DLD1 (cell line): ENCODE measurements at regions not wholly inside any gene's neighbourhood (a gene's known extent, or its start where the extent isn't known, plus 50 kb on each side); places are given as distances from the start of the nearest gene placed in this dataset.

Source experiments
- in situ Hi-C: cut with HindIII; loops from 2 replicates; pipeline ENCODE4 v1.10.0; 2017; ENCODE audit warnings: low sequenced_read_pairs

- in situ Hi-C loops = no loop called here
Measured at GRCh38 chr4:128410037-128410436, 122.4 kb upstream of the PGRMC2 start.

- in situ Hi-C loops = no loop called here
Measured at GRCh38 chr4:128403586-128403985, 116.0 kb upstream of the PGRMC2 start.

DNA sequence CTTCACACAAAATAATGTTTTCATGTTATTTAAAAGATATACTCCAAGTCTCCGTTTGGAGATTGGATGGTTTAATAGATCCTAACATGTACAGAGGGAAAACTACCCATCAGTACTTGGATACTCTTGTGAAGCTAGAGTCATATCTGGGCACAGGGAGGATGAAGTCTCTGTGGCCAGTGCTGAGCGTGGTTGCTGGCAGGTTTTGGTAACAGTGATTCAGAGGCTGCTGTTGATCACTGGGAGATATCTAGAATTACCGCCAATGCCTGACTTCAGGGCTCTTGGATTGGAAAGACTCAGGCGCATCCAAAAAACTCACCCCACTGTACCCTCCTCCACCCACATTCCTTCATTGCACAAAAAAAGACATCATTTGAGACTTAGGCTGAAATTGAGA lies 107.2 kb upstream of the PGRMC2 start:
- in situ Hi-C loops = no loop called here

DNA sequence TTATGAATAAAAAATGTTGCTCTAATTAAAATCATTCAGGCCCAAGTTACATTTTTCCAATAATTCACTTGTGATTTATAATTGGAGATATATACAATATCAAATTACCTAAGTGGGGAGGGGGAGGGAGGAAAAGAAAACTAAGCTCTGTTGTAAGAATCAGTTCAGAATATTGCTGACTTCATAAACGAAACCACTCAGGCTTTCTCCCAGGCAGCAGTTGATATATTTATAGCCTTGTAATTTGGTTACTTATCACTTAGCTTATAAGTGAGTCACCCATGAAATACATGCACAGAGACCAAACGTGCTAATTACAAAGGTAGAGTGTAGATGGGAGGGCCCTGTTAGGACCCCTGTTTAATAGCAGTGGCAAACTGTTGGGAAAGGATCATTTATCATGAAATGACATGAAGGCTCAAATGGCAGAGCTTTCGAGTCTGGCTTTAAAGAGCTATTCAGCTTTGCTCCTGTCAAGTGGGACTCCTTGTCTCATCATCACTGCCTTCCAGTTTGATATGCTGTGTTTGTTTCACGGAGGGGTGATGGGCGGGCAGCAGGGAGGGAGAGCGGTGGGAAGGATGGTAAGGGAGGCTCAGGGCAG lies 105.6 kb upstream of the PGRMC2 start:
- in situ Hi-C loops = no loop called here

DNA sequence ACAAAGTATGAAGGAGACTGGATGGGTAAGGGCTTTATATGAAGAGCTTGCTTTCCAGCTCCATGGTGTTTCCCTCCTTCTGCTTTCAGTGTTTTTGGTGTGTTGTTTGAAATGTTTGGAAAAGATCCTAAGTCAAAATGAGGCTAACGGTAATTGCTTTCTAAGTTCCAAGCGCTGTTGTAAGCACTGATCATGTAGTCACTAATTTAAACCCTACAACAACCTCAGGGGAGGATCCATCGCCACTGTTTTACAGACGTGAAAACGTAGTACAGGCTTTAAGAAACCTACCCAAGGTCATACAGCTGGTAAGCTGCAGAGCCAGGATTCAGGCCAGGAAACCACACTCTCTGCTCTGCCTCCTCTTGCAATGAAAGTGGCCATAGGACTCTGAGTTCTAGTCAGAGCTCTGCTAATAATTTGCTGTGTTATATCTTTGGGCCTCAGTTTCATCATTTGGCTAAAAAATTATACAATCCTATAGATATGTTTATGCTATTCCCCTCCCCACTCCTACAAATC lies 102.9 kb upstream of the PGRMC2 start:
- in situ Hi-C loops = no loop called here

GRCh38 chr4:128388796-128389195 lies 101.2 kb upstream of the PGRMC2 start:
- in situ Hi-C loops = no loop called here

DNA sequence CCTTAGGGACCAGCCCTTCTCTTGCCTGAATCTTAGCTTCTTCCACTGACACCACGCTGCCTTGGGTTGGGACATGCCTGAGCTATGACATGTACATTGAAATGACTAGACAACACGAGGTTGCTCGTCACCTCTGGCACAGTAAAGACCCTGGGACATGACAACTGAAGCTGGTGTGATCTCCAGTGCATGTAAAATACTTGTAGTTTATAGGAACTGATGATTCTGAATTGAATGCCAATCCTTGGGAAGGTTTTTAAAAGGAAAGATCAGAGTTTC lies 100.7 kb upstream of the PGRMC2 start:
- in situ Hi-C loops = no loop called here

DNA sequence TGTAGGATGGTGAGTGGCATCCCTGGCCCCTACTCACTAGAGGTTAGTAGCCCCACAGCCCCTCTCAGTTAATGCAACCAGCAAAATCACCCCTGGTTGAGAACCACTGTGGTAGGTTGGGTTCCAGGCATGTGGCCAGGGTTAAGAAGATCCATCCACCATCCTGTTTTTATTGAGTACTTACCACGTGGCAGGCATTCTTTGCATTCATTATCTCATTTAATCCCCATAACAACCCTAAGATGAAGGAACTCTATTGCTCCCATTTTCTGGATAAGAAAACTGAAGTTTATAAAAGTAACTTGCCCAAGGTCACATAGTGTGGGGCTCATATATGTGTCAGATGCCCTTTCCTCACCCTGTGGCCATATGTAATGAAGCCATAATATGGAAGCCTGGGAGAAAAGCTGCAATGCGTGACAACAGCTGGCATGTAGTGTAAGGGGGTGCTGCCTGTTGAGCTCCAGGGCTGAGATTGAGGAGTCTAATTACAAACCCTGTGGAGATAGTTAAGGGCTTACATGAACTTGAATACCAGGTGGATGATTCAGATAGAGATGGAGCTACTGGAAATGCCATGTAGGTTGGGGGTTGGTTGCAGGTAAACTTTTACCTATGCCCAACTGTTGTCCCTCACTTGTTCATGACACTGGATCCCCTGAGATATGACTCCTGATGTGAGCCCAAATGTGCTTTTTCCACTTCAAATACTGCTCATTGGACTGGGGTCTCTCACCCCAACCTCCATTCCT lies 100.2 kb upstream of the PGRMC2 start:
- in situ Hi-C loops = no loop called here

GRCh38 chr4:128386761-128387599 lies 99.4 kb upstream of the PGRMC2 start:
- in situ Hi-C loops = no loop called here

GRCh38 chr4:128385683-128386304 lies 98.2 kb upstream of the PGRMC2 start:
- in situ Hi-C loops = no loop called here

DNA sequence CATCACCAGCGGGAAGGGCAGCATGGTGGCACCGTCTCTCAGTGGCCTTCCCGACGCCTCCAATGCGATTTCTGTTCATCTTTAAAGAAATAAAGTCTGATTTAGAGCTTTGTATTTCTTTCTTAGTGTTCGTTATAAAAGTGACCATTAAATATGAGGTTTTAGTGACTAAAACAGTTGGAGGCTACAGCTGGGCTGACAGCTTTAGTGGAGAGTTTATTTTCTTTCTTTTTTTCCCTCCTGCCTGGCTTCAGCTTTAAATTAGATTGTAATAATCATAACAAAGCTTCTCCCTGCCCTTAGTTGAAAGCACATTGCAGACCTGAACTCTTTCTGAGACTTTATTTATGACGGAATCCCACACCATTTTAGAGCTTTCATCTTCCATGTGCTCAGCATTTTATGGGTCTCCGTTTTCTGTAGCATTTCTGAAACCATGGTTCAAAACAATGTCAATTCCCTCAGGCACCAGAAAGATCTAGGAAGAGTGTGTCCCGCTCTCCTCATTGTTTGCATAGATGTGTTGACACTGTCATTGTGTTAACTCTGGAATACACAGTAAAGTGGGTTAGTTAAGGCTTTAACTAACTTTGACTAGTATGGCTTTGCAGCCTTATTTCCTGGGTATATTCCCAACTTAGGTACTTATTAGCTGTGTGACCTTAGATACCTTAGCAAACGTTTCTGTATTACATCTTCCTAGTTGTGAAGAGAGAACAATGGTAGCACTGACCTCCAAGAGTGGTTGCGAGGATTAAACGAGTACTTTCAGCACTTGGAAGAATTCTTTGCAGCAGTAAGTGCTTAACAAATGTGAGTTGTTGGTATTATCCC lies 97.4 kb upstream of the PGRMC2 start:
- in situ Hi-C loops = no loop called here

- in situ Hi-C loops = no loop called here
Measured at GRCh38 chr4:128384091-128384520, 96.5 kb upstream of the PGRMC2 start.

- in situ Hi-C loops = no loop called here
Measured at GRCh38 chr4:128381748-128382559, 94.3 kb upstream of the PGRMC2 start.

DNA sequence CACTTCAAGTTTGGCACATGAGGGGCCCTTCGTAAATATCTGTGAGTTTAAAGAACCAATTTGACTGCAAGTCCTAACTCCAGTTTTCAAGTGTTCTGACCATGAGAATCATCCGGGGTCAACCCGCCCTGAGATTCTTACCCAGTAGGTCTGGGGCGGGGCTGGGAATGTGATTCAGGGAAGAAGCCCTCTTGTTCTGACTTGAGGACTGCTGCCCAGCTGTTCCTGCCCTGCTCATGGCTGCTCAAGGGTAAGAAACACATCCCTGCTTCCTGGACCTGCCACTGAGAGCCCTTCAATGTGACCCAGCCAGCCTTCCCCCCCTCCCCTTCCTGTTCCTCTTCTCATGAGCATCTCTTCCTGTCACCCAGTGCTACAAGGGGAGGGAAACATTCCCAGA lies 92.7 kb upstream of the PGRMC2 start:
- in situ Hi-C loops = no loop called here

DNA sequence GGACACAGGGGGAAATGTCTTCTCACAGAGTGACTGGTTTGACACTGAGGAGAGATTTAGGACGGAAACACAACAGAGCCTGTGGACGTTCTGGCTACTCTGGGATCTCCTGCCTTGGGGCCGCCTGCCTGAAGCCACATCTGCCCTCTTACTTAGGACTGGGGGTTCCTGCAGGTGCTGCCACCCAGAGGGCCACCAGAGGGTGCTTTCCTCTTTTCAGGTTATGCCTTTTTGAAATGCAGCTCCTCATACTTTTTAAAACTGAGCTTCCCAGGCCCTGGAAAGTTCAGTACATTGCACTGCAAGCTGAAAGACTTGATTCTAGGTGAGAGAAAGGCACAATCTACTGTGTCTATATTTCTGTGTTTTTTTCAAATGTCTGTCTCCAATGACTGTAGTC lies 92.2 kb upstream of the PGRMC2 start:
- in situ Hi-C loops = no loop called here

- in situ Hi-C loops = no loop called here
Measured at GRCh38 chr4:128378668-128379067, 91.1 kb upstream of the PGRMC2 start.

DNA sequence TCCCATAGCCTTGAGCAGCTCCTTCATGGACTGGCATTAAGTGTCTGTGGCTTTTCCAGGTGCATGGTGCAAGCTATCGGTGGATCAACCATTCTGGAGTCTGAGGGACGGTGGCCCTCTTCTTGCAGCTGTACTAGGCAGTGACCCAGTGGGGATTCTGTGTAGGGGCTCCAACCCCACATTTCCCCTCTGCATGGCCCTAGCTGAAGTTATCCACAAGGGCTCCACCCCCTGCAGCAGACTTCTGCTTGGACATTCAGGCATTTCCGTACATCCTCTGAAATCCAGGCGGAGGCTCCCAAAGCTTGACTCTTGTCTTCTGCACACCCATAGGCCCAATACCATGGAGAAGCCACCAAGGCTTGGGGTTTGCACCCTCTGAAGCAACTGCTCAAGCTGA lies 89.3 kb upstream of the PGRMC2 start:
- in situ Hi-C loops = no loop called here

DNA sequence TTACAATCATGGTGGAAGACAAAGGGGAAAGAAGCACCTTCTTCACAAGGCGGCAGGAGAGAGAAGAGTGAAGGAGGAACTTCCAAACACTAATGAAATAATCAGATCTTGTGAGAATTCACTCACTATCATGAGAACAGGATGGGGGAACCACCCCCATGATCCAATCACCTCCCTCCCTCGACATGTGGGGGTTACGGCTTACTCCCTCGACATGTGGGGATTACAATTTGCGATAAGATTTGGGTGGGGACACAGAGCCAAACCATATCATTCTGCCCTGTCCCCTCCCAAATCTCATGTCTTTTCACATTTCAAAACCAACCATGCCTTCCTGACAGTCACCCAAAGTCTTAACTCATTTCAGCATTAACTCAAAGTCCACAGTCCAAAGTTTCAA lies 88.7 kb upstream of the PGRMC2 start:
- in situ Hi-C loops = no loop called here

DNA sequence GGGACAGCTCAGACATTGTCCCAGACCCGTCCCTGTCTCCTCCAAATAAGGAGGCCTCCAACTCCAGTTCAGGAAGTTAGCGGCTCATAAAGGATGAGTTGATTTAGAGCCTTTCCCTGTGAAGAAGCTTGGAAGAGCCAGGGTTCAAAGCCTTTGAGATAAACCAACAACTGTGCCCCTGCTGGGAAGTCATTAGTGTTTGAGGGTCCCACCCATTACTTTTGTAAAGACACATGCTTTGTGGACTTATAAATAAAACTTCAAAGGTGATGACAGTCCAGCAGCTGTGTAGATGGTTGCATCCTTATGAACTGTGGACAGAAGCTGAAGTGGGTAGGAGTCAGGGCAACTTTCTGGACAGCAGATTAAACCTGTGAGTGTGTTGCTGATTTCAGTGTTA lies 86.0 kb upstream of the PGRMC2 start:
- in situ Hi-C loops = no loop called here

- in situ Hi-C loops = no loop called here
Measured at GRCh38 chr4:128371876-128372275, 84.3 kb upstream of the PGRMC2 start.
